ENCODE measurements at regions not wholly inside any gene's neighbourhood (a gene's known extent, or its start where the extent isn't known, plus 50 kb on each side); places are given as distances from the start of the nearest gene placed in this dataset.

DNA sequence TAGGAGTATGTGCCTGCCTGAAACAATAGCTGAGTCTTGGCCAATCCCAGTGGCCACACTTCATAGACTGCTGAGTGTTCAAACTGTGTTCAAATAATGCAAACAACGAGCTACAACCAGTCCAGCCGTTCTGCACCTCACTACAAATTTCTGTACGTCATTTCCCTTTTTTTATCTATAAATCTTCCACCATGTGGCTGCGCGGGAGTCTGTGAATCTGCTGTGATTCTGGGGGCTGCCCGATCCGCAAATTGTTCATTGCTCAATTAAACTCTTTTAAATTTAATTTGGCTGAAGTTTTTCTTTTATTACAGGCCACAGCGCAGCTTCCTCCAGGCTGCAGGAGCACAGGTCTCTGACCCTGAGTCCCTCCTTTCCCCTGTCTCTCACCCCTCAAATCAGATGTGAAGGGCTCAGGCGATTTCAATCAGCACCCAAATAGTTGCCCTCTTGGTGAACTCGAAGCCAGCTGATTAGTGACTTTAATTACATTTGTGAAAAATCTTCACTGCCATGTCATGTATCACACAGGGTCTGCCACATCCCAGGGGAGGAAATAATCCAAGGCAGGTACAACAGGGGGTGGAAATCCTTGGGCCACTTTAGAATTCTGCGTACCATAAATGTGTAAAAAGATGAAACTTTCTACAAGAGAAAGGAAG lies 145.6 kb downstream of the NDUFA10 start:
- Histone ChIP-seq H3K4me3 (replicated peaks; ENCODE audit: insufficient read depth, low read length) (no peak overlapping the region), H3K27ac (replicated peaks) (no peak overlapping the region), H3K27me3 (ENCODE audit: insufficient read depth, poor library complexity, severe bottlenecking) (no peaks in the 10 kb centered on the region)
- DNase-seq (ENCODE audit: low read depth in 1 of 2, low spot score in 1 of 2), result no peak
- TF ChIP-seq POLR2AphosphoS5 (IDR thresholded peaks at IDR 0.05; ENCODE audit: low read depth), result no peak
- TF ChIP-seq GABPA (IDR thresholded peaks at IDR 0.05; ENCODE audit: low read depth), result no peak
- TF ChIP-seq, protein P1, sequence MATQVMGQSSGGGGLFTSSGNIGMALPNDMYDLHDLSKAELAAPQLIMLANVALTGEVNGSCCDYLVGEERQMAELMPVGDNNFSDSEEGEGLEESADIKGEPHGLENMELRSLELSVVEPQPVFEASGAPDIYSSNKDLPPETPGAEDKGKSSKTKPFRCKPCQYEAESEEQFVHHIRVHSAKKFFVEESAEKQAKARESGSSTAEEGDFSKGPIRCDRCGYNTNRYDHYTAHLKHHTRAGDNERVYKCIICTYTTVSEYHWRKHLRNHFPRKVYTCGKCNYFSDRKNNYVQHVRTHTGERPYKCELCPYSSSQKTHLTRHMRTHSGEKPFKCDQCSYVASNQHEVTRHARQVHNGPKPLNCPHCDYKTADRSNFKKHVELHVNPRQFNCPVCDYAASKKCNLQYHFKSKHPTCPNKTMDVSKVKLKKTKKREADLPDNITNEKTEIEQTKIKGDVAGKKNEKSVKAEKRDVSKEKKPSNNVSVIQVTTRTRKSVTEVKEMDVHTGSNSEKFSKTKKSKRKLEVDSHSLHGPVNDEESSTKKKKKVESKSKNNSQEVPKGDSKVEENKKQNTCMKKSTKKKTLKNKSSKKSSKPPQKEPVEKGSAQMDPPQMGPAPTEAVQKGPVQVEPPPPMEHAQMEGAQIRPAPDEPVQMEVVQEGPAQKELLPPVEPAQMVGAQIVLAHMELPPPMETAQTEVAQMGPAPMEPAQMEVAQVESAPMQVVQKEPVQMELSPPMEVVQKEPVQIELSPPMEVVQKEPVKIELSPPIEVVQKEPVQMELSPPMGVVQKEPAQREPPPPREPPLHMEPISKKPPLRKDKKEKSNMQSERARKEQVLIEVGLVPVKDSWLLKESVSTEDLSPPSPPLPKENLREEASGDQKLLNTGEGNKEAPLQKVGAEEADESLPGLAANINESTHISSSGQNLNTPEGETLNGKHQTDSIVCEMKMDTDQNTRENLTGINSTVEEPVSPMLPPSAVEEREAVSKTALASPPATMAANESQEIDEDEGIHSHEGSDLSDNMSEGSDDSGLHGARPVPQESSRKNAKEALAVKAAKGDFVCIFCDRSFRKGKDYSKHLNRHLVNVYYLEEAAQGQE (IDR thresholded peaks at IDR 0.05; ENCODE audit: insufficient replicate concordance, low read depth), result no peak
- TF ChIP-seq, protein P2, sequence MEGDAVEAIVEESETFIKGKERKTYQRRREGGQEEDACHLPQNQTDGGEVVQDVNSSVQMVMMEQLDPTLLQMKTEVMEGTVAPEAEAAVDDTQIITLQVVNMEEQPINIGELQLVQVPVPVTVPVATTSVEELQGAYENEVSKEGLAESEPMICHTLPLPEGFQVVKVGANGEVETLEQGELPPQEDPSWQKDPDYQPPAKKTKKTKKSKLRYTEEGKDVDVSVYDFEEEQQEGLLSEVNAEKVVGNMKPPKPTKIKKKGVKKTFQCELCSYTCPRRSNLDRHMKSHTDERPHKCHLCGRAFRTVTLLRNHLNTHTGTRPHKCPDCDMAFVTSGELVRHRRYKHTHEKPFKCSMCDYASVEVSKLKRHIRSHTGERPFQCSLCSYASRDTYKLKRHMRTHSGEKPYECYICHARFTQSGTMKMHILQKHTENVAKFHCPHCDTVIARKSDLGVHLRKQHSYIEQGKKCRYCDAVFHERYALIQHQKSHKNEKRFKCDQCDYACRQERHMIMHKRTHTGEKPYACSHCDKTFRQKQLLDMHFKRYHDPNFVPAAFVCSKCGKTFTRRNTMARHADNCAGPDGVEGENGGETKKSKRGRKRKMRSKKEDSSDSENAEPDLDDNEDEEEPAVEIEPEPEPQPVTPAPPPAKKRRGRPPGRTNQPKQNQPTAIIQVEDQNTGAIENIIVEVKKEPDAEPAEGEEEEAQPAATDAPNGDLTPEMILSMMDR (IDR thresholded peaks at IDR 0.05; ENCODE audit: insufficient read depth, low read length), result no peak

DNA sequence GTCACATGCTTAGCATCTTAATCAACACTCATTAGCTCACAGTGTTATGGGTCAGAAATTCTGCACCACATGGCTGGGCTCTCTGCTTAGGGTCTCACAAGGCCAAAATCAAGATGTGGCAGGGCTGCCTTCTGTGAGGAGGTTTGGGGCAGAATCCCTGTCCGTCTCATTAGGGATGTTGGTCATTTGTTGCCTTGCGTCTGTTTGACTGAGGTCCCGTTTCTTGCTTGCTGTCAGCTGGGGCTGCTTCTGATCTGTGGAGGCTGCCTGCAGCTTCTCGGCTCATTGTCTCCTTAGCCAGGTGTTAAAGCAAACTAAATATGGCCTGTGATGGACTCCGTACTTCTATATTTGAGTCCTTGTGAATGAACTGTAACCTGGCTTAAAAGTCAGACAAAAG lies 146.5 kb downstream of the NDUFA10 start:
- no peak for DNase-seq (ENCODE audit: low read depth in 1 of 2, low spot score in 1 of 2)
- no peak overlapping the region for H3K4me3 ChIP-seq (replicated peaks; ENCODE audit: insufficient read depth, low read length)

DNA sequence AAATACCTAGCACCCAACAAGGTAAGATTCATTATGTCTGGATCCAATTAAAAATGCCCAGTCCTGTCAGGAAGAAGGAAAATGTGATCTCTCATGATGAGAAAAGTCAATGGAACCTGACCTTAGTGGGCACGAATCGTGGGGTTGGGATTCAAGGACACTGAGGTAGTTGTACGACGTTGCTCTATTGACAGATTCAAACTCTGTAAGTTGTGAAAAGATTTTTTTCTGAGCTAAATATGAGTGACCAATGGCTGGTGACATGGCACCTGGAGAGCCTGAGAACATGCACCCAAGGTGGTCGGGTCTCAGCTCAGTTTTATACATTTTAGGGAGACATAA lies 148.2 kb downstream of the NDUFA10 start:
- H3K27me3 ChIP-seq (ENCODE audit: insufficient read depth, poor library complexity, severe bottlenecking), result no peaks in the 10 kb centered on the region
- H3K4me3 ChIP-seq (replicated peaks; ENCODE audit: insufficient read depth, low read length), result no peak overlapping the region
- no peak overlapping the region for H3K27ac ChIP-seq (replicated peaks)
- TF ChIP-seq, protein P2 (IDR thresholded peaks at IDR 0.05; ENCODE audit: insufficient read depth, low read length), result no peak
- no peak for TF ChIP-seq GABPA (IDR thresholded peaks at IDR 0.05; ENCODE audit: low read depth)
- TF ChIP-seq, protein P1 (IDR thresholded peaks at IDR 0.05; ENCODE audit: insufficient replicate concordance, low read depth), result no peak
- no peak for TF ChIP-seq SPI1 (IDR thresholded peaks at IDR 0.05; ENCODE audit: borderline replicate concordance, low read depth)
- no peak for TF ChIP-seq POLR2AphosphoS5 (IDR thresholded peaks at IDR 0.05; ENCODE audit: low read depth)
- DNase-seq (ENCODE audit: low read depth in 1 of 2, low spot score in 1 of 2), result no peak

More for the DNA sequence above, 146.5 kb downstream of the NDUFA10 start:
- Histone ChIP-seq H3K27ac (replicated peaks) (no peak overlapping the region), H3K27me3 (ENCODE audit: insufficient read depth, poor library complexity, severe bottlenecking) (no peaks in the 10 kb centered on the region)
- TF ChIP-seq SPI1 (IDR thresholded peaks at IDR 0.05; ENCODE audit: borderline replicate concordance, low read depth) (no peak), GABPA (IDR thresholded peaks at IDR 0.05; ENCODE audit: low read depth) (no peak), POLR2AphosphoS5 (IDR thresholded peaks at IDR 0.05; ENCODE audit: low read depth) (no peak)
- TF ChIP-seq, protein P2 (IDR thresholded peaks at IDR 0.05; ENCODE audit: insufficient read depth, low read length), result no peak
- TF ChIP-seq, protein P1 (IDR thresholded peaks at IDR 0.05; ENCODE audit: insufficient replicate concordance, low read depth), result no peak
